HFF-Myc (cell line): ENCODE measurements at regions not wholly inside any gene's neighbourhood (a gene's known extent, or its start where the extent isn't known, plus 50 kb on each side); places are given as distances from the start of the nearest gene placed in this dataset.

ENCODE experiments used
- DNase-seq: peaks from one replicate; pipeline ENCODE4 v3.0.0-alpha.2; 2011; ENCODE audit warnings: low read depth; ENCODE audit errors: extremely low read depth
- H3K4me3 ChIP-seq: replicated peaks from 2 replicates; pipeline ENCODE4 v1.5.1; 2011; ENCODE audit warnings: low read depth, mild to moderate bottlenecking, control low read depth, low read length
- TF ChIP-seq, protein P1 (sequence below): IDR thresholded peaks from 2 replicates; pipeline ENCODE4 v1.5.1; 2012; ENCODE audit warnings: mild to moderate bottlenecking, low read depth, low read length, control low read depth; ENCODE audit errors: missing control alignments

DNA sequence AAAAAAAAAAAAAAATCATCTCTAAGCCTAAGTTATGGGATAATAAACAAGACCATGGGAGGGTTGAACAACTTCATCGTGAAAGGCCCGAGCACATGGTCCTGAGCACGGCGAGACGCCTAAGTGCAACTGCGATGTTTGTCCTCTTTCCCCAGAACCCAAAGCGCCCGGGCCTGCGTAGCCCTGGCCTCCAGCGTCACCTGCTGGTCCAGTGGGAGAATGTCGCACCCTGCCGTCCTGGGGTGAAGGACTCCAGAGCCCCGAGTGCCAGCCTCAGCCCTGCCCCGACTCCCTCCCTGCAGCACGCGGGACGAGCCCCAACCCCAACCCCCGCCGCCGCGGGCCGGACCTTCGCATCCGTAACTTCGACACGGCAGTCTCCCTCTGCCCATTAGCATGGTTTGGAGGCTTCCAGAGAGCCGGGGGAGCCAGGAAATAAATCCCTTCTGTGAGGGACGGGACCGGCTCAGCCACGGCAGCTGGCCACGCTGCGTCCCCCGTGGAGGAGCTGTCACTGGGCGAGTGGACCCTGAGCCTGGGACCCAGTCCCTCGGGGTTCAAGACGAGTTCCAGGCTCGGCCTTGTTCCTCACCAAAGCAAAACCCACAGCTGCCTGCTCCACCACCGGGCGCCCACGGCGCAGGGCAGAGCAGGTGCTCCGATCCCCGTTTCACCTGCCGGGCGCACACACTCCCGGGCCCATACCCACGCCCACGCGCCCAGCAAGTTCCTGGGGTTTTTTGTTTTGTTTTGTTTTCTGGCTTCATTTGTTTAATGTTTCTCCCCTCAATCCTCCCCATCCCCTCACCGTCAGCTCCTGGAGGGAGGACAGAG is 132.5 kb upstream of the HAND1 start:
- peak overlapping the region; percentile 31 for H3K4me3 ChIP-seq
- peak; percentile 51 for DNase-seq
- TF ChIP-seq, protein P1, sequence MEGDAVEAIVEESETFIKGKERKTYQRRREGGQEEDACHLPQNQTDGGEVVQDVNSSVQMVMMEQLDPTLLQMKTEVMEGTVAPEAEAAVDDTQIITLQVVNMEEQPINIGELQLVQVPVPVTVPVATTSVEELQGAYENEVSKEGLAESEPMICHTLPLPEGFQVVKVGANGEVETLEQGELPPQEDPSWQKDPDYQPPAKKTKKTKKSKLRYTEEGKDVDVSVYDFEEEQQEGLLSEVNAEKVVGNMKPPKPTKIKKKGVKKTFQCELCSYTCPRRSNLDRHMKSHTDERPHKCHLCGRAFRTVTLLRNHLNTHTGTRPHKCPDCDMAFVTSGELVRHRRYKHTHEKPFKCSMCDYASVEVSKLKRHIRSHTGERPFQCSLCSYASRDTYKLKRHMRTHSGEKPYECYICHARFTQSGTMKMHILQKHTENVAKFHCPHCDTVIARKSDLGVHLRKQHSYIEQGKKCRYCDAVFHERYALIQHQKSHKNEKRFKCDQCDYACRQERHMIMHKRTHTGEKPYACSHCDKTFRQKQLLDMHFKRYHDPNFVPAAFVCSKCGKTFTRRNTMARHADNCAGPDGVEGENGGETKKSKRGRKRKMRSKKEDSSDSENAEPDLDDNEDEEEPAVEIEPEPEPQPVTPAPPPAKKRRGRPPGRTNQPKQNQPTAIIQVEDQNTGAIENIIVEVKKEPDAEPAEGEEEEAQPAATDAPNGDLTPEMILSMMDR, result peak; percentile 89

DNA sequence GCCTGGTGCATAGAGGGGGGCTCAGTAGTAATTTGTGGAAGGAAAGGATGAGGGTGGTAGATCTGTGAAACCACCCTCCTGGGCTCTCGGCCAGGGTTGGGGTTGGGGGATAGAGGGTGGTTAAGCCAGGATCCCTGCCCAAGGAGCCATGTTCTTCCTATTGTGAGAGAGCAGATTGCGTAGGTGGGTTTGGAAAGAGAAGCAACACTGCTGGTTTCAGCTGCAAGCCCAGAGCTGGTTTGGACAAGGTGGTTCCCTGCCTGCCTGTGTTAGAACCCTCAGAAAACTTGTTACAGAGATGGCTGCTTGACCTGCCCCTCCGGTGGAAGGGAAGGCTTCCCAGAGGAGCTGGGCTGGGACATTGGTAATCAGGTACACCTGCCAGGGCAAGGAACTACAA is 131.2 kb upstream of the HAND1 start:
- DNase-seq, result no peak
- H3K4me3 ChIP-seq, result no peak overlapping the region

DNA sequence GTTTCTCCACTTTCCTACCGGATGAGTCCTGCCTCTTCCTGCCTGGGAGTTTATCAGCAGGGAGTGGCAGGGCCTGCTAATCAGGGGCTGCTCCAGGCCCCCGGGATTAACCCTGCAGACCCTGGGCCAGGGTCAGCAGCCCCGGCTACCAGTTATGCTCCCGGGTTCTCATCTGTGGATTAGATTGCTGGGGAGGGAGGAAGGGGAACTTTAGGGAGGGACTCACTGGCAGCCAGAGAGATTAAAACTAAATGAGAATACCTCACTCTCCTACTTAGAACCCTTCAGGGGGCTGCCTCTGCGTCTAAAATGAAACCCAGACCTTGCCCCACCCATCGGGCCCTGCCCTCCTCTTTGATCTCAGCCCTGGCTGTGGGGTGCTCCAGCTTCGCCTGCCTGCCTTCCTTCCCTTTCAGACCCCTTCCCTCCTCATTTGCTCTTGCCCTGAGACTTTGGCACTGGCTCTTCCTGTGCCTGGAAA is 130.5 kb upstream of the HAND1 start:
- TF ChIP-seq, protein P1, result no peak
- no peak for DNase-seq
- no peak overlapping the region for H3K4me3 ChIP-seq

More for the DNA sequence above, 131.2 kb upstream of the HAND1 start:
- TF ChIP-seq, protein P1, result no peak

DNA sequence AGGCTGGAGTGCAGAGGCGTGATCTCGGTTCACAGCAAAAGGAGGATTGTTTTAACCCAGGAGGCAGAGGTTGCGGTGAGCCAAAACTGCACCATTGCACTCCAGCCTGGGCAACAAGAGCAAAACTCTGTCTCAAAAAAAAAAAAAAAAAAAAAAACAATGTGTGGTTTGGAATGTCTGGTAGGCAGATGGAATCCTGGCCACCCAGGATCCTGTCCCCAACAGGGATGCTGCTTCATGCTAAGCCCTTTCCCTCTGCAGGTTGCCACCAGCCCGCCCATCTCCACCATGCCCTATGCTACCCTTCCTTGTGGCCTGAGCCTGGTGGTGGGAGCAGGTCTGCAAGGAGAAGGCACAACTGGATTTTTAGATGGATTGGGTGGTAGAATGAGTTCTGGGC is 129.7 kb upstream of the HAND1 start:
- DNase-seq, result no peak
- no peak overlapping the region for H3K4me3 ChIP-seq
- TF ChIP-seq, protein P1, result no peak

DNA sequence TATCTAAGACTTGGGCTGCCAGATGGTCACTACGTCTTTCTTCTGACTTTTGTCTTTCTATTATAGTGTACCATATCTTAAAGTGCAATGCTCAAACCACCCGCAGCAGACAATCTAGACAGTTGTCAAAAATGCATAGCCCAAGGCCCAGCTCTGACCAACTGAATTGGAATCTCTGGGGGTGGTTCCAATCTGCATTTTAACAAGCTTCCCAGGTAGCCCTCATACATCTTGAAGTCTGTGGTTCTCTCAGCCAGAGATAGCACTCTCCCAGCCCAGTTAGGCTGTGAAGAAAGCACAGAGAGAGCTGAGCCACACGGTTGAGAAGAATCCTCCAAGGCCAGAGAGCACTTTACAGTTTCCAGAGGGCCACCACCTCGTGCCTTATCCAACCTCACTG is 128.2 kb upstream of the HAND1 start:
- DNase-seq, result no peak
- TF ChIP-seq, protein P1, result no peak
- no peak overlapping the region for H3K4me3 ChIP-seq

DNA sequence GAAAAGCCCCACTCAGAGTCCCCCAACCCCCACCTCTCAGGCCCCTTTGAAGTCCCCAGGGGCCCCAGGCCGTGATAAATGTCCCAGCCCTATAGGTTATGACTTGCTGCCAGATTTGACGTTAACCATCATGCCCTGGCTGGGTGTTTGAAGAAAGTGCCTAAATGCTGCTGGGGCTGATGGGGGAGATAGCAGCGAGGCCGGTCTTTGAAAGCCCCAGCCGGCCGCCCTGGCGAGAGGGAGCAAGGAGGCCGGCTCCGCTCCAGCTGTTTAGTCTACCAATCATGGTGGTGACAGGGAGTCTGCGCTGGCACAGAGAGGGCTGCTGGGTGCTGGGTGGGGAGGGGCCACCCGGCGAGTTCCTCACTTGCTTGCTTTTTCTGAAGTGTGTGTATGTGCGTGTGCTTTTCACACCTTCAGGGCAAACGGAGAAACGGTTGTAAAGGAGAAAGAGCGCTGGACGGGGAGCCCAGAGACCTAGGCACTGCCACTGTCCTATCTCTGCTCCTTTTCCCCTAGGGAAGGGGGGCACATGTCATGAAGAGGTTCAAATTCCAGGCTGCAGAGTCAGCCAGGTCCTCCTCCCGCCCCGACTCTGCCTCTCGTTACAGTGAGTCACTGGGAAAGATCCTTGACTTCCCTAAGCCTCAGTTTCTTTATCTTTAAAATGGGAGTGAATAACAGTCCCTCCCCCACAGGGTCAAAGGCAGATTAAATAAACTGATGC is 126.1 kb upstream of the HAND1 start:
- H3K4me3 ChIP-seq, result no peak overlapping the region
- no peak for DNase-seq
- TF ChIP-seq, protein P1, result no peak
